ENCODE measurements at regions not wholly inside any gene's neighbourhood (a gene's known extent, or its start where the extent isn't known, plus 50 kb on each side); places are given as distances from the start of the nearest gene placed in this dataset.
"Not testable (repeated sequence)": the region's sequence is repeated elsewhere in the genome, so short reads cannot be mapped to it uniquely, and the experiment has no call there.

GRCh38 chr1:148211191-148211590 is 59.1 kb upstream of the NBPF11 start:
- H3K4me1 ChIP-seq; intact Hi-C loops (cut with DNase I; ENCODE audit: low total_unique reads); H3K9me3 ChIP-seq; H3K4me3 ChIP-seq; H3K27ac ChIP-seq; H3K27me3 ChIP-seq; DNase-seq; H3K36me3 ChIP-seq: not testable (repeated sequence)
- WGBS, 5 donors = no CpG with 5 or more reads among the region's 2 CpGs

DNA sequence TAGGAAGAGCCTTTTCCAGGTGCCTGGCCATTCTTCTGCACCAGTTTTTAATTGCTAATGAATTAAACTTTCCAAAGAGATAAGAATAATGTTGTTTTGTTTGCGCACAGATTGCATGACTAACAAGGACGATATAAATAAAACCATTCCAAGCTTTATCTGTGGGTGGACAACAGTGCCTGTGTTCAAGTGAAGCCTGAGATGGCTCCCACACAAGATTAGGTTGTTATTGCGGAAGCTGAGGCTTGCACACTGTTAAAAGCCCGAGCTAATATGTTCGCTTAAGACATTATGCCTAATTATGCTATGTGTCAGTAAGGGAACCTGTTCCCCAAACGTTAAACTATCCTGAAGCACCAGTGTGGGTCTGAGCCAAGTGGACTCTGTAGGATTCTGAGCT is 58.5 kb upstream of the NBPF11 start:
- H3K4me3 ChIP-seq; intact Hi-C loops (cut with DNase I; ENCODE audit: low total_unique reads); H3K27me3 ChIP-seq; DNase-seq; H3K4me1 ChIP-seq; H3K9me3 ChIP-seq; H3K27ac ChIP-seq; H3K36me3 ChIP-seq: not testable (repeated sequence)
- no CpG with 5 or more reads among the region's 6 CpGs for WGBS, 5 donors

GRCh38 chr1:148210166-148210565 is 58.1 kb upstream of the NBPF11 start:
- H3K4me3 ChIP-seq; intact Hi-C loops (cut with DNase I; ENCODE audit: low total_unique reads): not testable (repeated sequence)
- WGBS, 5 donors = no CpG with 5 or more reads among the region's 4 CpGs

DNA sequence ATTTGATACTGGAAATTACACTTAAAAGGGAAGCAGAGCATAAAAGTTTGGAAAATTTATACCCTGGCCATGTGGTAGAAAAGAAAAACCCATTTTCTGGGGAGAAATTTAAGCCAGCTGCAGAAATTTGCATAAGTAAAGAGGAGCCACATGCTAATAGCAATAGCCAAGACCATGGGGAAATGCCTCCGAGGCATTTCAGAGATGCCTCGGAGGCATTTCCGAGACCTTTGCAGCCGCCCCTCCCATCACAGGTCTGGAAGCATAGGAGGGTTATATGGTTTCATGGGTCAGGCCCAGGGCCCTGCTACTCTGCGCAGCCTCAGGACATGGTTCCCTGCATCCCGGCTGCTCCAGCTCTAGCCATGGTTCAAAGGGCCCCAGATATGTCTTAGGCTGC is 49.9 kb upstream of the NBPF11 start:
- H3K9me3 ChIP-seq; H3K4me3 ChIP-seq; H3K4me1 ChIP-seq; DNase-seq; intact Hi-C loops (cut with DNase I; ENCODE audit: low total_unique reads); H3K27ac ChIP-seq; H3K27me3 ChIP-seq; H3K36me3 ChIP-seq: not testable (repeated sequence)
- no CpG with 5 or more reads among the region's 6 CpGs for WGBS, 5 donors

More at GRCh38 chr1:148210166-148210565, 58.1 kb upstream of the NBPF11 start:
- H3K4me1 ChIP-seq, H3K27me3 ChIP-seq, DNase-seq, H3K36me3 ChIP-seq, H3K9me3 ChIP-seq, H3K27ac ChIP-seq: not testable (repeated sequence)

Small RNAs in the stretch of these regions (small RNA-seq; reads per million reads assigned to genes)
- gene AC239809.1 (0 reads per million in 4 donors), gene MIR6077 (0 reads per million in 4 donors), gene RF00019 (0 reads per million in 4 donors), gene RNU1-120P (0 to 0.62 (median 0) reads per million in 4 donors), gene RNU1-122P (0 to 1.2 (median 0.38) reads per million in 4 donors), gene RNU1-13P (0 to 0.15 (median 0) reads per million in 4 donors), gene RNVU1-1 (0.10 to 1.4 (median 0.67) reads per million in 4 donors), gene RNVU1-2 (0 reads per million in 4 donors), gene RNVU1-3 (0 to 0.10 (median 0) reads per million in 4 donors)
